Testis (tissue), 2 donors: ENCODE measurements at regions not wholly inside any gene's neighbourhood (a gene's known extent, or its start where the extent isn't known, plus 50 kb on each side); places are given as distances from the start of the nearest gene placed in this dataset.

Source experiments
- DNase-seq: peaks from one replicate; pipeline ENCODE4 v3.0.0-alpha.2; 2019
- H3K27ac ChIP-seq, 2 donors: fragments of 200-600 bp; sonication (generic); one replicate each; pipeline ENCODE4 v1.5.1; 2019
- H3K27me3 ChIP-seq: fragments of 200-600 bp; sonication (generic); one replicate; pipeline ENCODE4 v1.5.1; 2019
- H3K36me3 ChIP-seq: fragments of 200-600 bp; sonication (generic); one replicate; pipeline ENCODE4 v1.5.1; 2017; ENCODE audit warnings: low read depth; ENCODE audit errors: missing control alignments
- H3K4me1 ChIP-seq: fragments of 200-600 bp; sonication (generic); one replicate; pipeline ENCODE4 v1.5.1; 2019
- H3K4me3 ChIP-seq, 2 donors: fragments of 200-600 bp; sonication (generic); one replicate each; pipeline ENCODE4 v1.5.1; 2017 to 2019
- H3K9me3 ChIP-seq: fragments of 200-600 bp; sonication (generic); one replicate; pipeline ENCODE4 v1.5.1; 2017
- CTCF ChIP-seq, 3 experiments: fragments of 450-650 bp in 2 of 3; fragments of 200-600 bp in 1 of 3; sonication (generic) in 1 of 3; IDR thresholded peaks; one replicate each; pipeline ENCODE4 v1.5.1; 2016 to 2019; ENCODE audit warnings: antibody characterized with exemption in 3 of 3, mild to moderate bottlenecking in 2 of 3, moderate library complexity in 1 of 3
- POLR2A ChIP-seq: fragments of 450-650 bp; IDR thresholded peaks from one replicate; pipeline ENCODE4 v1.6.1; 2017; ENCODE audit warnings: antibody characterized with exemption, mild to moderate bottlenecking, moderate library complexity
- WGBS, 2 donors: methylation state at CpG; one replicate each; pipeline ENCODE4 v1.1.5; 2018; 5-methylcytosine and 5-hydroxymethylcytosine counted together
- intact Hi-C: fragments of 100-400 bp; cut with DNase I; formaldehyde crosslinking; loops from one replicate; pipeline ENCODE4 v1.15.1; 2023; ENCODE audit warnings: low total_unique reads

GRCh38 chr14:98689951-98690350, 582.0 kb downstream of the BCL11B start:
- H3K9me3 ChIP-seq = no peaks in the 10 kb centered on the region
- TF ChIP-seq CTCF (IDR thresholded peaks at IDR 0.05) (no peak), POLR2A (no peak)

GRCh38 chr14:98692832-98693231, 579.2 kb downstream of the BCL11B start:
- no peaks in the 10 kb centered on the region for H3K36me3 ChIP-seq
- H3K4me3 ChIP-seq = no peak overlapping the region
- no peaks in the 10 kb centered on the region for H3K27me3 ChIP-seq
- no peaks in the 10 kb centered on the region for H3K9me3 ChIP-seq
- intact Hi-C loops = no loop called here
- TF ChIP-seq POLR2A (no peak), CTCF (IDR thresholded peaks at IDR 0.05) (no peak)
- H3K27ac ChIP-seq = no peak overlapping the region
- no peak for DNase-seq
- no peaks in the 10 kb centered on the region for H3K4me1 ChIP-seq
- 49 to 59% methylated on average over 5 of the region's 5 CpGs for WGBS, 2 donors

More at GRCh38 chr14:98689951-98690350, 582.0 kb downstream of the BCL11B start:
- Histone ChIP-seq H3K36me3 (no peaks in the 10 kb centered on the region), H3K27ac (no peak overlapping the region), H3K4me3 (no peak overlapping the region), H3K4me1 (no peaks in the 10 kb centered on the region), H3K27me3 (no peaks in the 10 kb centered on the region)
- intact Hi-C loops = no loop called here
- WGBS, 2 donors = 46 to 74% methylated on average over 3 of the region's 3 CpGs
- DNase-seq = no peak

GRCh38 chr14:98694541-98694940, 577.5 kb downstream of the BCL11B start:
- H3K27me3 ChIP-seq = no peaks in the 10 kb centered on the region
- intact Hi-C loops = no loop called here
- no peaks in the 10 kb centered on the region for H3K36me3 ChIP-seq
- no peak overlapping the region for H3K27ac ChIP-seq
- TF ChIP-seq CTCF (IDR thresholded peaks at IDR 0.05) (no peak), POLR2A (no peak)
- no peaks in the 10 kb centered on the region for H3K4me1 ChIP-seq
- DNase-seq = no peak
- no peak overlapping the region for H3K4me3 ChIP-seq
- H3K9me3 ChIP-seq = no peaks in the 10 kb centered on the region

GRCh38 chr14:98695809-98696208, 576.2 kb downstream of the BCL11B start:
- Histone ChIP-seq H3K27ac (no peak overlapping the region), H3K9me3 (no peaks in the 10 kb centered on the region), H3K36me3 (no peaks in the 10 kb centered on the region), H3K4me1 (no peaks in the 10 kb centered on the region), H3K27me3 (no peaks in the 10 kb centered on the region), H3K4me3 (no peak overlapping the region)
- 89% methylated on average over 1 of the region's 1 CpG for WGBS, 2 donors
- intact Hi-C loops = no loop called here
- TF ChIP-seq POLR2A (no peak), CTCF (IDR thresholded peaks at IDR 0.05) (no peak)
- no peak for DNase-seq

GRCh38 chr14:98698341-98698740, 573.7 kb downstream of the BCL11B start:
- Histone ChIP-seq H3K4me3 (no peak overlapping the region), H3K27me3 (no peaks in the 10 kb centered on the region), H3K36me3 (no peaks in the 10 kb centered on the region), H3K27ac (no peak overlapping the region), H3K9me3 (no peaks in the 10 kb centered on the region), H3K4me1 (no peaks in the 10 kb centered on the region)
- WGBS, 2 donors = 85 to 90% methylated on average over 3 of the region's 3 CpGs
- intact Hi-C loops = no loop called here
- TF ChIP-seq CTCF (IDR thresholded peaks at IDR 0.05) (no peak), POLR2A (no peak)
- DNase-seq = no peak
